Rectal smooth muscle tissue (tissue), 1 donor: ENCODE measurements at regions not wholly inside any gene's neighbourhood (a gene's known extent, or its start where the extent isn't known, plus 50 kb on each side); places are given as distances from the start of the nearest gene placed in this dataset.

Experiments used
- H3K27ac ChIP-seq: one replicate; pipeline ENCODE4 v1.7.0; 2013; ENCODE audit warnings: low read depth, low read length, inconsistent platforms
- H3K27me3 ChIP-seq: one replicate; pipeline ENCODE4 v1.7.0; 2013; ENCODE audit warnings: low read length; ENCODE audit not compliant: control insufficient read depth, insufficient read depth
- H3K36me3 ChIP-seq: one replicate; pipeline ENCODE4 v1.7.0; 2013; ENCODE audit warnings: low read length; ENCODE audit not compliant: control insufficient read depth, insufficient read depth
- H3K4me1 ChIP-seq: one replicate; pipeline ENCODE4 v1.7.0; 2013; ENCODE audit warnings: low read length; ENCODE audit not compliant: control insufficient read depth, insufficient read depth
- H3K4me3 ChIP-seq: one replicate; pipeline ENCODE4 v1.7.0; 2013; ENCODE audit warnings: low read length
- H3K9ac ChIP-seq: one replicate; pipeline ENCODE4 v1.7.0; 2013; ENCODE audit warnings: low read length

- no peak overlapping the region for H3K27ac ChIP-seq
- no peaks in the 10 kb centered on the region for H3K4me1 ChIP-seq
- H3K9ac ChIP-seq = no peak overlapping the region
- H3K36me3 ChIP-seq = no peaks in the 10 kb centered on the region
- H3K27me3 ChIP-seq = no peaks in the 10 kb centered on the region
- H3K4me3 ChIP-seq = no peak overlapping the region
Observed at GRCh38 chr9:16976427-16976826, 106.0 kb upstream of the BNC2 start.

GRCh38 chr9:16974436-16974835 lies 104.0 kb upstream of the BNC2 start:
- no peaks in the 10 kb centered on the region for H3K27me3 ChIP-seq
- H3K9ac ChIP-seq = no peak overlapping the region
- no peaks in the 10 kb centered on the region for H3K36me3 ChIP-seq

GRCh38 chr9:16970321-16970720 lies 99.9 kb upstream of the BNC2 start:
- H3K27me3 ChIP-seq = no peaks in the 10 kb centered on the region
- no peaks in the 10 kb centered on the region for H3K36me3 ChIP-seq
- H3K4me3 ChIP-seq = no peak overlapping the region
- H3K4me1 ChIP-seq = no peaks in the 10 kb centered on the region
- no peak overlapping the region for H3K9ac ChIP-seq
- no peak overlapping the region for H3K27ac ChIP-seq

More at GRCh38 chr9:16974436-16974835, 104.0 kb upstream of the BNC2 start:
- Histone ChIP-seq H3K27ac (no peak overlapping the region), H3K4me1 (no peaks in the 10 kb centered on the region), H3K4me3 (no peak overlapping the region)

- Histone ChIP-seq H3K9ac (no peak overlapping the region), H3K4me1 (no peaks in the 10 kb centered on the region), H3K27me3 (no peaks in the 10 kb centered on the region), H3K27ac (no peak overlapping the region), H3K4me3 (no peak overlapping the region), H3K36me3 (no peaks in the 10 kb centered on the region)
Observed at GRCh38 chr9:16964228-16964627, 93.8 kb upstream of the BNC2 start.

- Histone ChIP-seq H3K4me3 (no peak overlapping the region), H3K4me1 (no peaks in the 10 kb centered on the region), H3K27ac (no peak overlapping the region), H3K27me3 (no peaks in the 10 kb centered on the region), H3K36me3 (no peaks in the 10 kb centered on the region), H3K9ac (no peak overlapping the region)
Observed at GRCh38 chr9:16960084-16960483, 89.6 kb upstream of the BNC2 start.

GRCh38 chr9:16959391-16959790 lies 88.9 kb upstream of the BNC2 start:
- H3K4me3 ChIP-seq = no peak overlapping the region
- H3K9ac ChIP-seq = no peak overlapping the region
- H3K36me3 ChIP-seq = no peaks in the 10 kb centered on the region
- no peaks in the 10 kb centered on the region for H3K27me3 ChIP-seq
- no peaks in the 10 kb centered on the region for H3K4me1 ChIP-seq
- no peak overlapping the region for H3K27ac ChIP-seq

DNA sequence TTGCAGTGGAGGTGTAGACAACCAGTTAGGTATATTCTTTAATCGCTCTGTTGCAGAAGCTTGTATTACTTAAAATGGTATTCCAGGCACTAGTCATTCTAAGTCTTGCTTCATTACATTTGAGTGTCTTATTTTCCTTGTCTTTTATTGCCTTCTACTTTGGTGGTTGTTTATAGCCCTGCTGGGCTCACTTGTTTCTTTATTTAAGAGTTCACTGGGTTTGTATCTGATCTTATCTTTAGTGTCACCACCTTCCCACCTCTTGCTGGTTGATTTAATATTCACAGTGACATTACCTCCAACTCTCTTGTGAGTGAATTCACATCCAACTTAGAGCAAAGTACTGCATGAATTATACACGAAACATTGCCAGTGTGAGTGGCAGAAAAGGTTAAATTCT lies 83.6 kb upstream of the BNC2 start:
- Histone ChIP-seq H3K9ac (no peak overlapping the region), H3K27ac (no peak overlapping the region), H3K27me3 (no peaks in the 10 kb centered on the region), H3K4me3 (no peak overlapping the region), H3K4me1 (no peaks in the 10 kb centered on the region), H3K36me3 (no peaks in the 10 kb centered on the region)

- no peak overlapping the region for H3K9ac ChIP-seq
- no peak overlapping the region for H3K27ac ChIP-seq
- no peak overlapping the region for H3K4me3 ChIP-seq
- H3K36me3 ChIP-seq = no peaks in the 10 kb centered on the region
- H3K4me1 ChIP-seq = no peaks in the 10 kb centered on the region
- H3K27me3 ChIP-seq = no peaks in the 10 kb centered on the region
Observed at GRCh38 chr9:16951502-16951901, 81.0 kb upstream of the BNC2 start.

DNA sequence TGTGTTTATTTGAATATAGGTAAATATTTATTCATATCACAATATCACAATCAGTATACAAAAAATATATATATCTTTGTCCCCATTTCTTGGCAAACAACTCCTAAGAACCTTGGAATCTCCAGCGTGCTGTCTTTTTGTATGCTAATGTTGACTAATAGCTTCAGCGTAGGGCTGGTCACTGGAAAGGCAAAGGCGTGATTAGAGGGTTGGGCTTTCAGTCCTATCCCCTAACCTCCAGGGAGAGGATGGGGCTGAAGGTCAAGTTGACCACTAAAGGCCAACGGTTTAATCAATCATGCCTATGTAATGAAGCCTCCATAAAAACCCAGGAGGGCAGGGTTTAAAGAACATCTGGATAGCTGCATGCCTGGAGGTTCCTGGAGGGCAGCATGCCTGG lies 79.6 kb upstream of the BNC2 start:
- Histone ChIP-seq H3K36me3 (no peaks in the 10 kb centered on the region), H3K27me3 (no peaks in the 10 kb centered on the region), H3K27ac (no peak overlapping the region), H3K9ac (no peak overlapping the region), H3K4me1 (no peaks in the 10 kb centered on the region), H3K4me3 (no peak overlapping the region)

- no peaks in the 10 kb centered on the region for H3K27me3 ChIP-seq
- H3K4me3 ChIP-seq = no peak overlapping the region
- H3K36me3 ChIP-seq = no peaks in the 10 kb centered on the region
- no peaks in the 10 kb centered on the region for H3K4me1 ChIP-seq
- H3K27ac ChIP-seq = no peak overlapping the region
- H3K9ac ChIP-seq = no peak overlapping the region
Observed at GRCh38 chr9:16930578-16930977, 60.1 kb upstream of the BNC2 start.

DNA sequence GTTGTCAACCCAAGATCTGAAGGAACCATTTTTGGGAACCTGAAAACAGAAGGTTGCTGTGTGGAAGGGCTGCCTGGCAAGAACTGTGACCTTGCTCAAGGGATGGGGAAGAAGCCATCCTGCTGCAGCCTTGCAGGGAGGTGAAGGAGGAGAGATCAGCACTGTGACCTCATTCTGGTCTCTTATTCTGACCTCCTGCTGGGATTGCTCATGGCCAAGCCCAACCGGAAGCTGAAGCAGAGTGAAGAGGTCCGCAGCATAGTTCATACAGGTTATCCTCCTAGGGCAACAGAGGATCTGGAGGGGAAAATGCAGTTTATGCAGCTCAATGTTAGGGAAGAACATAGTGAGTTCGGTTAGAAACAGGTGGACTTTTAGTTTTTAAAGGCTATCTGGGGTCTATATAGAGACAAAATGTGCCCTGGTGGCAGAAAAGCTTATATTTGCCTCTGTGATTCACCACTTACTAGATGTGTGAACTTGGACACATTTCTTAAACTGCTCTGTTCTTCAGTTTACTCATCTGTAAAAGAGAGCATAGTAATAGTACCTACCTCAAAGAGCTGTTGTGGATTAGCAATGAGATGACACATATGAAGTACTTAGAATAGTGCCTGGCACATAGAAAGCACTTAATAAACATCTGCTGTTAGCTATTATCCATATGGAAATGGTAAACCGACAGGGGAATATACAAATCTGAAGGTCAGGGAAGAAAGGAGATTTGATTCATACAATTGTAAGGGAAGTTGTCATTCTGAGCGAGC lies 57.9 kb upstream of the BNC2 start:
- H3K36me3 ChIP-seq = no peaks in the 10 kb centered on the region
- H3K9ac ChIP-seq = no peak overlapping the region
- no peaks in the 10 kb centered on the region for H3K4me1 ChIP-seq
- H3K27me3 ChIP-seq = no peaks in the 10 kb centered on the region
- no peak overlapping the region for H3K4me3 ChIP-seq
- H3K27ac ChIP-seq = no peak overlapping the region

DNA sequence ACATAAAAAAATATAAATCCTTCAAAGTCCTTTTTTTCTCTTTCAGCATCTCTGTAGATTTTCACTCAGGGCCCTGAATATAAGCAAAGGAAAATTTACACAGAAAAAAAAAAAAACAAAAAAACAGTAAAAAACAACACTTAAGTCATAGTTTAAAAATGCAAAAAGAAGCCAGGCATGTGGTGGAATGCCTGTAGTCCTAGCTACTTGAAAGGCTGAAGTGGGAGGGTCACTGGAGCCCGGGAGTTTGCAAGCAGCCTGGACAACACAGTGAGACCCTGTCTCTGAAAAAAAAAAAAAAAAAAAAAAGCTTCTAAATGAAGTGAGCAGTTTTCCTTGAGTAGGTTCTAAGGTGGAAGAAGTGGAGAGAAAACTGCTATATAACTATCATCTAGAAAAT lies 55.0 kb upstream of the BNC2 start:
- Histone ChIP-seq H3K4me1 (no peaks in the 10 kb centered on the region), H3K4me3 (no peak overlapping the region), H3K9ac (no peak overlapping the region), H3K27ac (no peak overlapping the region), H3K27me3 (no peaks in the 10 kb centered on the region), H3K36me3 (no peaks in the 10 kb centered on the region)

GRCh38 chr9:16924311-16924915 lies 53.9 kb upstream of the BNC2 start:
- no peaks in the 10 kb centered on the region for H3K4me1 ChIP-seq
- H3K27ac ChIP-seq = no peak overlapping the region
- no peaks in the 10 kb centered on the region for H3K36me3 ChIP-seq
- no peaks in the 10 kb centered on the region for H3K27me3 ChIP-seq
- no peak overlapping the region for H3K9ac ChIP-seq
- no peak overlapping the region for H3K4me3 ChIP-seq
